Nephron progenitor cell (in vitro differentiated cells): ENCODE measurements at regions not wholly inside any gene's neighbourhood (a gene's known extent, or its start where the extent isn't known, plus 50 kb on each side); places are given as distances from the start of the nearest gene placed in this dataset.

Experiments
- DNase-seq: peaks from one replicate; pipeline ENCODE4 v3.0.0; 2021
- H3K27ac Mint-ChIP-seq: 2 replicates; pipeline ENCODE4 v1.8.0; 2021; ENCODE audit warnings: mild to moderate bottlenecking, moderate library complexity, mixed read lengths
- H3K27me3 Mint-ChIP-seq: 2 replicates; pipeline ENCODE4 v1.8.0; 2021; ENCODE audit warnings: mild to moderate bottlenecking, low read depth, mixed read lengths; ENCODE audit not compliant: poor library complexity
- H3K36me3 Mint-ChIP-seq: 2 replicates; pipeline ENCODE4 v1.8.0; 2021; ENCODE audit warnings: low read depth, mixed read lengths
- H3K4me1 Mint-ChIP-seq: 2 replicates; pipeline ENCODE4 v1.8.0; 2021; ENCODE audit warnings: mixed read lengths
- H3K4me3 Mint-ChIP-seq: 2 replicates; pipeline ENCODE4 v1.8.0; 2021; ENCODE audit warnings: mild to moderate bottlenecking, moderate library complexity, mixed read lengths
- H3K9me3 Mint-ChIP-seq: 2 replicates; pipeline ENCODE4 v1.8.0; 2021; ENCODE audit warnings: mild to moderate bottlenecking, moderate library complexity, mixed read lengths
- CTCF ChIP-seq: fragments of 200-600 bp; sonication (generic); IDR thresholded peaks from 2 replicates; pipeline ENCODE4 v1.5.0; 2021; ENCODE audit warnings: antibody characterized with exemption

- Mint-ChIP-seq H3K27me3 (no peaks in the 10 kb centered on the region), H3K4me1 (peaks cover 7% of the 10 kb centered on the region), H3K27ac (no peak overlapping the region), H3K4me3 (no peak overlapping the region), H3K9me3 (peaks cover 14% of the 10 kb centered on the region), H3K36me3 (peaks cover 13% of the 10 kb centered on the region)
- DNase-seq: no peak
- no peak for TF ChIP-seq CTCF
Observed at GRCh38 chr2:220673151-220673874, 898.8 kb downstream of the EPHA4 start.

GRCh38 chr2:220674033-220674432, 898.1 kb downstream of the EPHA4 start:
- H3K9me3 Mint-ChIP-seq: peaks cover 8% of the 10 kb centered on the region
- TF ChIP-seq CTCF: no peak
- no peak overlapping the region for H3K4me3 Mint-ChIP-seq
- peaks cover 7% of the 10 kb centered on the region for H3K36me3 Mint-ChIP-seq
- H3K4me1 Mint-ChIP-seq: peaks cover 7% of the 10 kb centered on the region
- H3K27ac Mint-ChIP-seq: no peak overlapping the region
- no peaks in the 10 kb centered on the region for H3K27me3 Mint-ChIP-seq
- no peak for DNase-seq

GRCh38 chr2:220676695-220677094, 895.4 kb downstream of the EPHA4 start:
- H3K9me3 Mint-ChIP-seq: no peaks in the 10 kb centered on the region
- no peaks in the 10 kb centered on the region for H3K36me3 Mint-ChIP-seq
- no peak overlapping the region for H3K27ac Mint-ChIP-seq
- H3K4me3 Mint-ChIP-seq: no peak overlapping the region
- no peaks in the 10 kb centered on the region for H3K4me1 Mint-ChIP-seq
- no peak for DNase-seq
- no peaks in the 10 kb centered on the region for H3K27me3 Mint-ChIP-seq
- no peak for TF ChIP-seq CTCF

GRCh38 chr2:220678943-220679342, 893.2 kb downstream of the EPHA4 start:
- no peaks in the 10 kb centered on the region for H3K27me3 Mint-ChIP-seq
- no peaks in the 10 kb centered on the region for H3K9me3 Mint-ChIP-seq
- no peaks in the 10 kb centered on the region for H3K4me1 Mint-ChIP-seq
- no peak for DNase-seq
- TF ChIP-seq CTCF: no peak
- H3K4me3 Mint-ChIP-seq: no peak overlapping the region
- no peaks in the 10 kb centered on the region for H3K36me3 Mint-ChIP-seq
- no peak overlapping the region for H3K27ac Mint-ChIP-seq

- H3K27ac Mint-ChIP-seq: no peak overlapping the region
- H3K36me3 Mint-ChIP-seq: no peaks in the 10 kb centered on the region
- H3K27me3 Mint-ChIP-seq: peaks cover 3% of the 10 kb centered on the region
- H3K4me3 Mint-ChIP-seq: no peak overlapping the region
- TF ChIP-seq CTCF: no peak
- no peak for DNase-seq
- H3K9me3 Mint-ChIP-seq: no peaks in the 10 kb centered on the region
- no peaks in the 10 kb centered on the region for H3K4me1 Mint-ChIP-seq
Observed at GRCh38 chr2:220682616-220683015, 889.5 kb downstream of the EPHA4 start.

- H3K4me3 Mint-ChIP-seq: no peak overlapping the region
- H3K9me3 Mint-ChIP-seq: no peaks in the 10 kb centered on the region
- TF ChIP-seq CTCF: no peak
- H3K36me3 Mint-ChIP-seq: no peaks in the 10 kb centered on the region
- H3K4me1 Mint-ChIP-seq: no peaks in the 10 kb centered on the region
- DNase-seq: no peak
- H3K27me3 Mint-ChIP-seq: peaks cover 3% of the 10 kb centered on the region
- H3K27ac Mint-ChIP-seq: no peak overlapping the region
Observed at GRCh38 chr2:220684099-220684498, 888.0 kb downstream of the EPHA4 start.
